ENCODE measurements at regions not wholly inside any gene's neighbourhood (a gene's known extent, or its start where the extent isn't known, plus 50 kb on each side); places are given as distances from the start of the nearest gene placed in this dataset.

GRCh38 chr17:36825113-36825512, 112.2 kb upstream of the LHX1 start:
- no peak overlapping the region for H2AFZ ChIP-seq (ENCODE audit: low read length)
- DNase-seq (ENCODE audit: insufficient read length, low spot score, missing footprints) = no peak
- H3K27me3 ChIP-seq (ENCODE audit: insufficient read depth, low read length) = peaks cover 24% of the 10 kb centered on the region
- H3K27ac ChIP-seq (ENCODE audit: low read depth, low read length) = no peak overlapping the region
- H4K20me1 ChIP-seq (ENCODE audit: insufficient read depth, low read length) = no peaks in the 10 kb centered on the region
- H3K9me3 ChIP-seq (ENCODE audit: low read depth, low read length) = no peaks in the 10 kb centered on the region
- H3K4me1 ChIP-seq (ENCODE audit: insufficient read depth, low read length) = no peaks in the 10 kb centered on the region
- no peak for TF ChIP-seq CTCF (IDR thresholded peaks at IDR 0.05; ENCODE audit: extremely low read depth, low read depth, low read length)
- H3K4me3 ChIP-seq (ENCODE audit: insufficient read depth, low read length) = no peak overlapping the region
- no peaks in the 10 kb centered on the region for H3K79me2 ChIP-seq (ENCODE audit: insufficient read depth, low read length)
- H3K4me2 ChIP-seq (ENCODE audit: insufficient read depth, low read length) = no peak overlapping the region
- H3K36me3 ChIP-seq (ENCODE audit: insufficient read depth, low read length) = no peaks in the 10 kb centered on the region

- no peak overlapping the region for H2AFZ ChIP-seq (ENCODE audit: low read length)
- no peak for DNase-seq (ENCODE audit: insufficient read length, low spot score, missing footprints)
- TF ChIP-seq CTCF (IDR thresholded peaks at IDR 0.05; ENCODE audit: extremely low read depth, low read depth, low read length) = no peak
Observed at GRCh38 chr17:36825521-36825920, 111.8 kb upstream of the LHX1 start.

GRCh38 chr17:36825951-36826350, 111.3 kb upstream of the LHX1 start:
- H4K20me1 ChIP-seq (ENCODE audit: insufficient read depth, low read length) = no peaks in the 10 kb centered on the region
- no peaks in the 10 kb centered on the region for H3K79me2 ChIP-seq (ENCODE audit: insufficient read depth, low read length)
- no peaks in the 10 kb centered on the region for H3K36me3 ChIP-seq (ENCODE audit: insufficient read depth, low read length)
- H3K4me3 ChIP-seq (ENCODE audit: insufficient read depth, low read length) = no peak overlapping the region
- no peak for DNase-seq (ENCODE audit: insufficient read length, low spot score, missing footprints)
- no peak overlapping the region for H3K4me2 ChIP-seq (ENCODE audit: insufficient read depth, low read length)
- H3K27me3 ChIP-seq (ENCODE audit: insufficient read depth, low read length) = peaks cover 24% of the 10 kb centered on the region
- no peak overlapping the region for H2AFZ ChIP-seq (ENCODE audit: low read length)
- H3K4me1 ChIP-seq (ENCODE audit: insufficient read depth, low read length) = no peaks in the 10 kb centered on the region
- TF ChIP-seq CTCF (IDR thresholded peaks at IDR 0.05; ENCODE audit: extremely low read depth, low read depth, low read length) = no peak
- no peak overlapping the region for H3K27ac ChIP-seq (ENCODE audit: low read depth, low read length)
- H3K9me3 ChIP-seq (ENCODE audit: low read depth, low read length) = no peaks in the 10 kb centered on the region

More at GRCh38 chr17:36825521-36825920, 111.8 kb upstream of the LHX1 start:
- Histone ChIP-seq H3K4me3 (ENCODE audit: insufficient read depth, low read length) (no peak overlapping the region), H3K4me1 (ENCODE audit: insufficient read depth, low read length) (no peaks in the 10 kb centered on the region), H4K20me1 (ENCODE audit: insufficient read depth, low read length) (no peaks in the 10 kb centered on the region), H3K79me2 (ENCODE audit: insufficient read depth, low read length) (no peaks in the 10 kb centered on the region), H3K27me3 (ENCODE audit: insufficient read depth, low read length) (peaks cover 24% of the 10 kb centered on the region), H3K36me3 (ENCODE audit: insufficient read depth, low read length) (no peaks in the 10 kb centered on the region), H3K4me2 (ENCODE audit: insufficient read depth, low read length) (no peak overlapping the region), H3K9me3 (ENCODE audit: low read depth, low read length) (no peaks in the 10 kb centered on the region), H3K27ac (ENCODE audit: low read depth, low read length) (no peak overlapping the region)

- no peaks in the 10 kb centered on the region for H3K79me2 ChIP-seq (ENCODE audit: insufficient read depth, low read length)
- no peaks in the 10 kb centered on the region for H3K4me1 ChIP-seq (ENCODE audit: insufficient read depth, low read length)
- H3K4me3 ChIP-seq (ENCODE audit: insufficient read depth, low read length) = no peak overlapping the region
- no peaks in the 10 kb centered on the region for H3K9me3 ChIP-seq (ENCODE audit: low read depth, low read length)
- DNase-seq (ENCODE audit: insufficient read length, low spot score, missing footprints) = no peak
- no peak overlapping the region for H2AFZ ChIP-seq (ENCODE audit: low read length)
- no peaks in the 10 kb centered on the region for H3K36me3 ChIP-seq (ENCODE audit: insufficient read depth, low read length)
- H3K27me3 ChIP-seq (ENCODE audit: insufficient read depth, low read length) = peaks cover 24% of the 10 kb centered on the region
- TF ChIP-seq CTCF (IDR thresholded peaks at IDR 0.05; ENCODE audit: extremely low read depth, low read depth, low read length) = no peak
- no peaks in the 10 kb centered on the region for H4K20me1 ChIP-seq (ENCODE audit: insufficient read depth, low read length)
- H3K27ac ChIP-seq (ENCODE audit: low read depth, low read length) = no peak overlapping the region
- no peak overlapping the region for H3K4me2 ChIP-seq (ENCODE audit: insufficient read depth, low read length)
Observed at GRCh38 chr17:36827081-36827480, 110.2 kb upstream of the LHX1 start.
